ENCODE measurements at regions not wholly inside any gene's neighbourhood (a gene's known extent, or its start where the extent isn't known, plus 50 kb on each side); places are given as distances from the start of the nearest gene placed in this dataset.

GRCh38 chr5:33261305-33261704 lies 179.5 kb upstream of the TARS1 start:
- TF ChIP-seq, protein P1, sequence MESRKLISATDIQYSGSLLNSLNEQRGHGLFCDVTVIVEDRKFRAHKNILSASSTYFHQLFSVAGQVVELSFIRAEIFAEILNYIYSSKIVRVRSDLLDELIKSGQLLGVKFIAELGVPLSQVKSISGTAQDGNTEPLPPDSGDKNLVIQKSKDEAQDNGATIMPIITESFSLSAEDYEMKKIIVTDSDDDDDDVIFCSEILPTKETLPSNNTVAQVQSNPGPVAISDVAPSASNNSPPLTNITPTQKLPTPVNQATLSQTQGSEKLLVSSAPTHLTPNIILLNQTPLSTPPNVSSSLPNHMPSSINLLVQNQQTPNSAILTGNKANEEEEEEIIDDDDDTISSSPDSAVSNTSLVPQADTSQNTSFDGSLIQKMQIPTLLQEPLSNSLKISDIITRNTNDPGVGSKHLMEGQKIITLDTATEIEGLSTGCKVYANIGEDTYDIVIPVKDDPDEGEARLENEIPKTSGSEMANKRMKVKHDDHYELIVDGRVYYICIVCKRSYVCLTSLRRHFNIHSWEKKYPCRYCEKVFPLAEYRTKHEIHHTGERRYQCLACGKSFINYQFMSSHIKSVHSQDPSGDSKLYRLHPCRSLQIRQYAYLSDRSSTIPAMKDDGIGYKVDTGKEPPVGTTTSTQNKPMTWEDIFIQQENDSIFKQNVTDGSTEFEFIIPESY (IDR thresholded peaks at IDR 0.05; ENCODE audit: borderline replicate concordance, low read depth), result no peak
- TF ChIP-seq MXI1 (IDR thresholded peaks at IDR 0.05; ENCODE audit: low read depth, low read length) (no peak), RFX5 (IDR thresholded peaks at IDR 0.05; ENCODE audit: low read length) (no peak), PBX3 (IDR thresholded peaks at IDR 0.05) (peak; percentile 39; the same call in 1 of the 2 replicates), RAD21 (IDR thresholded peaks at IDR 0.05; ENCODE audit: low read length) (no peak), POLR2AphosphoS5 (IDR thresholded peaks at IDR 0.05; ENCODE audit: low read depth, low read length) (no peak), EZH2phosphoT487 (IDR thresholded peaks at IDR 0.05; ENCODE audit: borderline replicate concordance, low read depth) (no peak), REST (IDR thresholded peaks at IDR 0.05; ENCODE audit: low read depth, low read length) (no peak), GABPA (IDR thresholded peaks at IDR 0.05; ENCODE audit: low read depth) (no peak), GATA2 (CRISPR knock-in tag; IDR thresholded peaks at IDR 0.05) (no peak), RXRA (IDR thresholded peaks at IDR 0.05; ENCODE audit: borderline replicate concordance, low read depth) (no peak), TEAD4 (IDR thresholded peaks at IDR 0.05; ENCODE audit: borderline replicate concordance, insufficient read depth) (no peak)
- TF ChIP-seq, protein P2, sequence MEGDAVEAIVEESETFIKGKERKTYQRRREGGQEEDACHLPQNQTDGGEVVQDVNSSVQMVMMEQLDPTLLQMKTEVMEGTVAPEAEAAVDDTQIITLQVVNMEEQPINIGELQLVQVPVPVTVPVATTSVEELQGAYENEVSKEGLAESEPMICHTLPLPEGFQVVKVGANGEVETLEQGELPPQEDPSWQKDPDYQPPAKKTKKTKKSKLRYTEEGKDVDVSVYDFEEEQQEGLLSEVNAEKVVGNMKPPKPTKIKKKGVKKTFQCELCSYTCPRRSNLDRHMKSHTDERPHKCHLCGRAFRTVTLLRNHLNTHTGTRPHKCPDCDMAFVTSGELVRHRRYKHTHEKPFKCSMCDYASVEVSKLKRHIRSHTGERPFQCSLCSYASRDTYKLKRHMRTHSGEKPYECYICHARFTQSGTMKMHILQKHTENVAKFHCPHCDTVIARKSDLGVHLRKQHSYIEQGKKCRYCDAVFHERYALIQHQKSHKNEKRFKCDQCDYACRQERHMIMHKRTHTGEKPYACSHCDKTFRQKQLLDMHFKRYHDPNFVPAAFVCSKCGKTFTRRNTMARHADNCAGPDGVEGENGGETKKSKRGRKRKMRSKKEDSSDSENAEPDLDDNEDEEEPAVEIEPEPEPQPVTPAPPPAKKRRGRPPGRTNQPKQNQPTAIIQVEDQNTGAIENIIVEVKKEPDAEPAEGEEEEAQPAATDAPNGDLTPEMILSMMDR (IDR thresholded peaks at IDR 0.05), result no peak
